Duodenal mucosa (tissue), 2 donors: ENCODE measurements at regions not wholly inside any gene's neighbourhood (a gene's known extent, or its start where the extent isn't known, plus 50 kb on each side); places are given as distances from the start of the nearest gene placed in this dataset.
"Not testable (repeated sequence)": the region's sequence is repeated elsewhere in the genome, so short reads cannot be mapped to it uniquely, and the experiment has no call there.

ENCODE experiments used
- H3K27ac ChIP-seq: one replicate; pipeline ENCODE4 v1.7.0; 2013; ENCODE audit warnings: low read depth, low read length
- H3K27me3 ChIP-seq, 2 donors: one replicate each; pipeline ENCODE4 v1.7.0; 2013; ENCODE audit warnings: low read length in 2 of 2, control low read depth in 1 of 2; ENCODE audit not compliant: insufficient read depth in 2 of 2, control insufficient read depth in 1 of 2
- H3K36me3 ChIP-seq, 2 donors: one replicate each; pipeline ENCODE4 v1.7.0; 2013; ENCODE audit warnings: low read length in 2 of 2, control low read depth in 1 of 2; ENCODE audit not compliant: insufficient read depth in 2 of 2, control insufficient read depth in 1 of 2
- H3K4me1 ChIP-seq, 2 donors: one replicate each; pipeline ENCODE4 v1.7.0; 2013; ENCODE audit warnings: low read length in 2 of 2, control low read depth in 1 of 2; ENCODE audit not compliant: insufficient read depth in 2 of 2, control insufficient read depth in 1 of 2
- H3K4me3 ChIP-seq, 2 donors: one replicate each; pipeline ENCODE4 v1.7.0; 2013; ENCODE audit warnings: low read length in 2 of 2, low read depth in 1 of 2
- H3K9ac ChIP-seq, 2 donors: one replicate each; pipeline ENCODE4 v1.7.0; 2013; ENCODE audit warnings: low read length in 2 of 2, low read depth in 1 of 2
- H3K9me3 ChIP-seq, 2 donors: one replicate each; pipeline ENCODE4 v1.7.0; 2013; ENCODE audit warnings: low read length in 2 of 2, control low read depth in 1 of 2; ENCODE audit not compliant: control insufficient read depth in 1 of 2

DNA sequence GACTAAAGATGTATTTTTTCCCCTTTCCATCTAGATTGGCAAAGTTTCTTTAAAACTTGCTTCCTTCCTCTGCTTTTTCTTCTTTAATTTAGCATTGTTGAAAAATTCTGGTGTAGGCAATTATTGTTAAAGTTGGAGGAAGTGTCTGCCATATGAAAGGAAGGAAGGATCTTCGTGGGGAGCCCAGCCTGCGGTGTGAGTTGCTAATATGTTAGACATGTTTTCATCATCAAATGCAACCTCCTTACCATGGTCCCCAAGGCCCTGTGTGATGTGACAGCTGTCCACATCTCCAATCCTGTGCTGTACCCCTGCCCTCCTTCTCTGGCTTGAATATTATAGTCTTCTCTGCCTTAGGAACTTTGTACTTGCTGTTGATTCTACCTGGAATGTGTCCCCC, 81.0 kb upstream of the ZBTB18 start:
- Histone ChIP-seq H3K4me1 (no peaks in the 10 kb centered on the region), H3K9ac (no peak overlapping the region)

GRCh38 chr1:243968413-243968812, 82.7 kb upstream of the ZBTB18 start:
- Histone ChIP-seq H3K27me3 (no peaks in the 10 kb centered on the region), H3K4me1 (no peaks in the 10 kb centered on the region), H3K27ac (no peak overlapping the region), H3K9ac (no peak overlapping the region), H3K4me3 (no peak overlapping the region), H3K9me3 (no peaks in the 10 kb centered on the region), H3K36me3 (no peaks in the 10 kb centered on the region)

More for the DNA sequence above, 81.0 kb upstream of the ZBTB18 start:
- no peaks in the 10 kb centered on the region for H3K9me3 ChIP-seq
- no peaks in the 10 kb centered on the region for H3K36me3 ChIP-seq
- H3K27me3 ChIP-seq, result no peaks in the 10 kb centered on the region
- no peak overlapping the region for H3K27ac ChIP-seq
- H3K4me3 ChIP-seq, result no peak overlapping the region

GRCh38 chr1:243964915-243965314, 86.2 kb upstream of the ZBTB18 start:
- Histone ChIP-seq H3K27me3 (no peaks in the 10 kb centered on the region), H3K4me3 (no peak overlapping the region), H3K9ac (no peak overlapping the region), H3K36me3 (no peaks in the 10 kb centered on the region), H3K4me1 (no peaks in the 10 kb centered on the region), H3K27ac (no peak overlapping the region), H3K9me3 (no peaks in the 10 kb centered on the region)

GRCh38 chr1:243963571-243963970, 87.5 kb upstream of the ZBTB18 start:
- Histone ChIP-seq H3K27ac (no peak overlapping the region), H3K36me3 (no peaks in the 10 kb centered on the region), H3K4me1 (no peaks in the 10 kb centered on the region), H3K27me3 (no peaks in the 10 kb centered on the region), H3K9me3 (no peaks in the 10 kb centered on the region), H3K9ac (no peak overlapping the region), H3K4me3 (no peak overlapping the region)

- Histone ChIP-seq H3K4me3 (no peak overlapping the region), H3K4me1 (no peaks in the 10 kb centered on the region), H3K27me3 (no peaks in the 10 kb centered on the region), H3K36me3 (no peaks in the 10 kb centered on the region), H3K9ac (no peak overlapping the region), H3K9me3 (no peaks in the 10 kb centered on the region), H3K27ac (no peak overlapping the region)
These were observed 88.5 kb upstream of the ZBTB18 start for GRCh38 chr1:243962541-243962940.

DNA sequence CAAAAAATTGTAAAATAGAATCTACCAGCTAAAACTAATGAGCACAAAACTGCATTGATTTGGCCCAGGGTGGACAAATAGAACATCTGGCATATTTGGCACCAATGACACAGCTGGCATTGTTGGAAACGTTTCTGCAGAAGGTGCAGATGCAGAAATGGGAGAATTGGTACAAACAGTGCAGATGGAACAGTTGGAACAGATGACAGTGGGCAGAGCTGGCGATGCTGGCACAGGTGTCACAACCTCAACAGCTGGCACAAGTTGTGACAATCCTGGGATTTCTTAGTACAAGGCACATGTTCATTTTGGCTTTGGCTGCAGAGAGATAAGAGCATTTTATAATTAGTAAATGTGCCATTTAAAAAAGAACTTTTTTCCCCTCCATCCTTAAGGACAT, 91.1 kb upstream of the ZBTB18 start:
- Histone ChIP-seq H3K27me3 (no peaks in the 10 kb centered on the region), H3K9ac (no peak overlapping the region), H3K27ac (no peak overlapping the region), H3K36me3 (no peaks in the 10 kb centered on the region), H3K4me1 (no peaks in the 10 kb centered on the region), H3K4me3 (no peak overlapping the region), H3K9me3 (no peaks in the 10 kb centered on the region)

DNA sequence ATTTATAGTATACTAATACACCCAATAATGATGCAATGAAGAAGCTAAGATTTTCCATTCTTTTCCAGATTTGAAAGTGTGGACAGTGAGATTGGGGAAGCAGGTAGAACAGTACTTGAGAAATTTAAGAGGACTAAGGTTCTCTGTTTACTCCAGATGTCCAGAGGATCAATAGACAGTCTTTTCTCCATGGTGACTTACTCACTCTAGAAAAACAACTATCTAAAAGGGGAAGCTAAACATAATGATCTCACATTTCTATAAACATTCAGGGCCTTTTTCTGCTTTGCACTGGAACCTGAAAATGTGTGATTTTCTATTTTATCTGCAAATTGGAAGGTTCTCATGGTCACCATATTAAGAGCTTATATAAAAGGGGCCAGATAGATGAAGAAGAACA, 93.9 kb upstream of the ZBTB18 start:
- H3K27me3 ChIP-seq, result no peaks in the 10 kb centered on the region
- H3K9me3 ChIP-seq, result no peaks in the 10 kb centered on the region
- no peak overlapping the region for H3K9ac ChIP-seq

GRCh38 chr1:243956450-243956849, 94.6 kb upstream of the ZBTB18 start:
- Histone ChIP-seq H3K4me1 (no peaks in the 10 kb centered on the region), H3K36me3 (no peaks in the 10 kb centered on the region), H3K9ac (no peak overlapping the region), H3K4me3 (no peak overlapping the region), H3K9me3 (no peaks in the 10 kb centered on the region), H3K27me3 (no peaks in the 10 kb centered on the region), H3K27ac (no peak overlapping the region)

More for the DNA sequence above, 93.9 kb upstream of the ZBTB18 start:
- H3K4me3 ChIP-seq, result no peak overlapping the region
- H3K27ac ChIP-seq, result no peak overlapping the region
- no peaks in the 10 kb centered on the region for H3K4me1 ChIP-seq
- no peaks in the 10 kb centered on the region for H3K36me3 ChIP-seq

- H3K9me3 ChIP-seq, H3K9ac ChIP-seq, H3K4me3 ChIP-seq, H3K4me1 ChIP-seq, H3K27ac ChIP-seq, H3K27me3 ChIP-seq, H3K36me3 ChIP-seq: not testable (repeated sequence)
These were observed 99.9 kb upstream of the ZBTB18 start for GRCh38 chr1:243951207-243951606.

DNA sequence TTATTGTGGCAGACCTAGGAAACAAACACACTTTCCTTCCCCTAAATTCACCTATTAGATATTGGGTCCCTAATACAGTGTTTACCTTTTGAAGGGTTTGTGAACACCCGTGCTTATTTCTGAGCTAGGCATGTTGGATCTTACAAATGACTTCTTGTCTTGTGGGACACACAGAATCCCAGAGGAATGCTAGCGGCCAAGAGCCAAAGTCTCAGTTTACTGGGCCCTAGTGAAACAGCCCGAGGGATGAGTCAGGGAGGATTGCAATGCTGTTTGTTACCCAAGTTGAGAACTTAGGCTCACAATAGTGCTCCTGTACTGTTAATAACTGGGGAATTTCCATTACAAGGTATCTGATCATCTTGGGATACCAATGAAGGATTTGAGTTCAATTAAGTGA, 100.1 kb upstream of the AKT3 start:
- Histone ChIP-seq H3K36me3 (no peaks in the 10 kb centered on the region), H3K27ac (no peak overlapping the region), H3K4me1 (no peaks in the 10 kb centered on the region), H3K4me3 (no peak overlapping the region), H3K9ac (no peak overlapping the region), H3K27me3 (no peaks in the 10 kb centered on the region), H3K9me3 (no peaks in the 10 kb centered on the region)

DNA sequence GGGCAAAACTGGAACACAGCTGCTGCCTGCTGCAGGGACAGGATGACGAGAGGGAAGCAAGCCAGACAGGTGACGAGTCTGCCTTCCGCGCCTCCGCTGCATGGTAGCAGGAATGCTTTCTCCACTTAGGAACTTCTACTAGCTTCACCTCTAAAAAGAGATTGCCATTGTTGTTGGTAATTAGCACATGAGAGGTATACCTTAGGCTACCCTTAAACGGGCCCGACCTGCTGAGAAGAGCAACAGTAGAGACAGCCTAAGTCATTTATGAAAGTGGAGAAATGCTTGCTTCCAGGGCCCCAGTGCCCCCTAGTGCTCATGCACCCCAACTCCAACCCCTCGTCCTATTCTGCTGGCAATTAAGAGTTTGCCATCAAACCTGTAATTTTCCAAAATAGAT, 96.9 kb upstream of the AKT3 start:
- no peaks in the 10 kb centered on the region for H3K4me1 ChIP-seq
- no peaks in the 10 kb centered on the region for H3K9me3 ChIP-seq
- H3K9ac ChIP-seq, result no peak overlapping the region
- no peaks in the 10 kb centered on the region for H3K27me3 ChIP-seq
- H3K36me3 ChIP-seq, result no peaks in the 10 kb centered on the region
- no peak overlapping the region for H3K4me3 ChIP-seq
- no peak overlapping the region for H3K27ac ChIP-seq
